OCI-LY1 (cell line): ENCODE measurements at regions not wholly inside any gene's neighbourhood (a gene's known extent, or its start where the extent isn't known, plus 50 kb on each side); places are given as distances from the start of the nearest gene placed in this dataset.

Experiments used
- CTCF ChIP-seq: fragments of 200-600 bp; sonication (generic), shearing (Covaris generic); IDR thresholded peaks from 2 replicates; pipeline ENCODE4 v1.5.1; 2017; ENCODE audit warnings: mild to moderate bottlenecking, antibody characterized with exemption, low read length, moderate library complexity, mixed read lengths
- EZH2 ChIP-seq: fragments of 200-600 bp; sonication (generic), shearing (Covaris generic); IDR thresholded peaks from 2 replicates; pipeline ENCODE4 v1.8.0; 2017; ENCODE audit warnings: borderline replicate concordance, mixed run types, mild to moderate bottlenecking, antibody characterized with exemption, low read length, moderate library complexity, mixed read lengths

DNA sequence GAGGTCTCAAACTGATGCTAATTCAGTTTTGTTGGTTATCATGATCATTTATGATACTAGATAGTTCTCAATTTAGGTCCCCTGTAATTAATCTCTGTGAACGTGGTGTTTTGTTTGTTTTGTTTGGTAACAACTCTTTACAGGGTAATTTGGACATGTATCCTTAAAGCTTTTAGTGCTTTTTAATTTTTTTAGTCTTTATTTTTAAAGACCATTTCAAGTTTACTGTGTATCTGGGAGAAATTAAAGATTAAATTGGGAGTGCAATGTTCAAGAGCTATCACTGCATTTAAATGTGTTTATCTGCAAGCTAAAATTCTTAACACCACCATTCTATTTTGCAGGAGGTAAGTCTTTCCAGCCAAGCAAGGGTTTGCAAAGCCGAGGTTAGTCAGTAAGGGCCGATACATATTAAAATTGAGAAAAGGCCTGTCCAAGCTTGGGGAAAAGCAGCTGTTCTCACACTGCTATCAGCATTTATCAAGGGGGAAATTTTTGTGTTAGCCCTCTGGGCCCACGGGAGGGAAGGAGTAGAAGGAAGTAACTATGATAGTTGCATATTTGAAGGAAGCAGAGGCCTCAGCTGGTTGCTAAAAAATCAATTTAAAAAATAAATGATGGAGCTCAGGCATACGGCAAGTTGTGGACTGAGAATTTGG lies 59.3 kb upstream of the ZNF217 start:
- TF ChIP-seq EZH2 (no peak), CTCF (no peak)
